HCT116 (cell line): ENCODE measurements at regions not wholly inside any gene's neighbourhood (a gene's known extent, or its start where the extent isn't known, plus 50 kb on each side); places are given as distances from the start of the nearest gene placed in this dataset.

Experiments used
- ATAC-seq: fragments of 200-7000 bp; cut with Tn5 transposase; 2 replicates; pipeline ENCODE4 v1.9.1; 2020; ENCODE audit warnings: mild to moderate bottlenecking, moderate library complexity
- BruUV-seq: library from RNA; stranded (reverse); fragments of 400-500 nt; replicated peaks from 2 replicates; lab custom pipeline; 2021; lab: Mats Ljungman, UMichigan
- CTCF ChIA-PET: fragments of 300-600 bp; sonication (Branson Sonifier 250); formaldehyde crosslinking; loops from one replicate; lab custom pipeline; 2021; ENCODE audit warnings: antibody characterized with exemption; lab: Charles Lee
- POLR2A ChIA-PET: fragments of 300-600, 350-600 bp; sonication (Branson Sonifier 250); formaldehyde crosslinking; loops from one replicate; lab custom pipeline; 2021; ENCODE audit warnings: antibody characterized with exemption; lab: Charles Lee
- RAD21 ChIA-PET, 2 experiments: fragments of 300-600 bp; sonication (Branson Sonifier 250); formaldehyde crosslinking; loops; one replicate each; lab custom pipeline; 2023; ENCODE audit warnings: low total read pairs in 2 of 2; ENCODE audit not compliant: uncharacterized antibody in 2 of 2, unreplicated experiment in 2 of 2, low non-redundant PET in 1 of 2; lab: Charles Lee
- DNase-seq: peaks from one replicate; pipeline ENCODE4 v3.0.0-alpha.2; 2010; ENCODE audit warnings: low read depth, low spot score
- H2AFZ ChIP-seq: fragments of 200-600 bp; shearing (Covaris generic), sonication (generic); 2 replicates; pipeline ENCODE4 v1.6.1; 2017; ENCODE audit warnings: low read depth, mixed run types, mixed read lengths, antibody characterized with exemption, low read length; ENCODE audit not compliant: poor library complexity, severe bottlenecking
- H3K27ac ChIP-seq: 2 replicates; pipeline ENCODE4 v1.5.1; 2012; ENCODE audit warnings: low read depth, low read length
- H3K27me3 ChIP-seq: fragments of 200-600 bp; sonication (generic); 2 replicates; pipeline ENCODE4 v1.6.1; 2016; ENCODE audit warnings: mixed run types, low read length, mixed read lengths; ENCODE audit not compliant: insufficient read depth
- H3K36me3 ChIP-seq, 2 experiments: fragments of 200-500 bp in 1 of 2; fragments of 200-600 bp in 1 of 2; sonication (Bioruptor generic) in 1 of 2; sonication (generic) in 1 of 2; 2 replicates each; pipeline versions ENCODE4 v1.5.1 to v1.6.1; 2014 to 2016; ENCODE audit warnings: low read length in 2 of 2, inconsistent platforms in 1 of 2, mixed read lengths in 1 of 2, mixed run types in 1 of 2; ENCODE audit not compliant: insufficient read depth in 2 of 2, control insufficient read depth in 1 of 2
- H3K4me1 ChIP-seq, 2 experiments: fragments of 200-600 bp in 1 of 2; sonication (generic) in 1 of 2; 2 replicates each; pipeline versions ENCODE4 v1.5.1 to v1.6.1; 2012 to 2017; ENCODE audit warnings: low read length in 2 of 2, inconsistent platforms in 1 of 2, mild to moderate bottlenecking in 1 of 2, mixed read lengths in 1 of 2, mixed run types in 1 of 2, moderate library complexity in 1 of 2; ENCODE audit not compliant: insufficient read depth in 2 of 2, control insufficient read depth in 1 of 2
- H3K4me2 ChIP-seq: fragments of 200-600 bp; sonication (generic); 2 replicates; pipeline ENCODE4 v1.6.1; 2017; ENCODE audit warnings: mixed run types, low read length, mixed read lengths
- H3K4me3 ChIP-seq, 2 experiments: fragments of 200-600 bp in 1 of 2; sonication (generic) in 1 of 2; replicated peaks in 1 of 2; 2 replicates each; pipeline ENCODE4 v1.5.1; 2011 to 2016; ENCODE audit warnings: low read length in 2 of 2, control low read depth in 1 of 2, low read depth in 1 of 2, mild to moderate bottlenecking in 1 of 2, mixed read lengths in 1 of 2, mixed run types in 1 of 2
- H3K79me2 ChIP-seq: fragments of 200-600 bp; sonication (generic); 2 replicates; pipeline ENCODE4 v1.6.1; 2017; ENCODE audit warnings: mild to moderate bottlenecking, mixed run types, low read length, moderate library complexity, mixed read lengths; ENCODE audit not compliant: insufficient read depth
- H3K9ac ChIP-seq: fragments of 200-600 bp; sonication (generic); 2 replicates; pipeline ENCODE4 v1.6.1; 2016; ENCODE audit warnings: low read length, mixed read lengths
- H3K9me2 ChIP-seq: fragments of 200-600 bp; sonication (generic), shearing (Covaris generic); 2 replicates; pipeline ENCODE4 v1.6.1; 2017; ENCODE audit warnings: mixed run types, mild to moderate bottlenecking, moderate library complexity; ENCODE audit not compliant: insufficient read depth
- H3K9me3 ChIP-seq, 2 experiments: fragments of 200-500 bp in 1 of 2; fragments of 200-600 bp in 1 of 2; sonication (Bioruptor generic) in 1 of 2; sonication (generic) in 1 of 2; 2 replicates each; pipeline ENCODE4 v1.6.1; 2014 to 2017; ENCODE audit warnings: low read length in 2 of 2, mixed read lengths in 2 of 2, inconsistent platforms in 1 of 2, low read depth in 1 of 2, mild to moderate bottlenecking in 1 of 2, mixed run types in 1 of 2, moderate library complexity in 1 of 2; ENCODE audit not compliant: control insufficient read depth in 1 of 2, insufficient read depth in 1 of 2
- H4K20me1 ChIP-seq: fragments of 200-600 bp; sonication (generic), shearing (Covaris generic); 2 replicates; pipeline ENCODE4 v1.6.1; 2017; ENCODE audit warnings: mixed run types, mild to moderate bottlenecking, moderate library complexity; ENCODE audit not compliant: insufficient read depth
- CEBPB ChIP-seq: IDR thresholded peaks from 2 replicates; pipeline ENCODE4 v1.6.1; 2012; ENCODE audit warnings: low read depth
- CTCF ChIP-seq, 3 experiments: fragments of 200-600 bp in 1 of 3; sonication (generic) in 1 of 3; IDR thresholded peaks in 2 of 3; conservative IDR thresholded peaks in 1 of 3; 2 replicates each; pipeline ENCODE4 v1.5.1; 2012 to 2017; ENCODE audit warnings: low read depth in 2 of 3, low read length in 2 of 3, antibody characterized with exemption in 1 of 3, borderline replicate concordance in 1 of 3, control low read depth in 1 of 3, mild to moderate bottlenecking in 1 of 3, mixed read lengths in 1 of 3, mixed run types in 1 of 3, moderate library complexity in 1 of 3; ENCODE audit not compliant: insufficient read depth in 1 of 3
- ELF1 ChIP-seq: IDR thresholded peaks from 2 replicates; pipeline ENCODE4 v1.6.1; 2012; ENCODE audit warnings: low read depth, borderline replicate concordance
- EZH2phosphoT487 ChIP-seq: fragments of 200-600 bp; IDR thresholded peaks from 2 replicates; pipeline ENCODE4 v1.6.1; 2018; ENCODE audit warnings: antibody characterized with exemption, borderline replicate concordance
- RAD21 ChIP-seq: IDR thresholded peaks from 2 replicates; pipeline ENCODE4 v1.6.1; 2012; ENCODE audit warnings: low read depth, mild to moderate bottlenecking
- REST ChIP-seq: IDR thresholded peaks from 2 replicates; pipeline ENCODE4 v1.6.1; 2012; ENCODE audit warnings: low read depth
- ZBTB33 ChIP-seq: IDR thresholded peaks from 2 replicates; pipeline ENCODE4 v1.6.1; 2011; ENCODE audit warnings: mild to moderate bottlenecking, low read length, moderate library complexity; ENCODE audit not compliant: insufficient replicate concordance; ENCODE audit errors: extremely low read depth
- intact Hi-C: fragments of 100-400 bp; cut with micrococcal nuclease; formaldehyde crosslinking; loops from 2 replicates; pipeline ENCODE4 v1.10.0; 2022

- Histone ChIP-seq H3K9me3 (no peaks in the 10 kb centered on the region), H4K20me1 (no peaks in the 10 kb centered on the region), H3K4me2 (no peak overlapping the region), H2AFZ (no peak overlapping the region), H3K9ac (no peak overlapping the region), H3K27me3 (no peaks in the 10 kb centered on the region), H3K79me2 (no peaks in the 10 kb centered on the region), H3K9me2 (no peaks in the 10 kb centered on the region), H3K27ac (no peak overlapping the region), H3K4me3 (no peak overlapping the region), H3K36me3 (no peaks in the 10 kb centered on the region), H3K4me1 (no peaks in the 10 kb centered on the region)
- ChIA-PET POLR2A (no interaction called here), RAD21 (no interaction called here), CTCF (no interaction called here)
- TF ChIP-seq CTCF (IDR thresholded peaks at IDR 0.05 in 2 of 3, conservative IDR thresholded peaks at IDR 0.05 in 1 of 3; ENCODE audit: borderline replicate concordance in 1 of 3, insufficient read depth in 1 of 3, low read depth in 2 of 3, low read length in 2 of 3) (no peak), CEBPB (no peak), RAD21 (no peak), ZBTB33 (no peak), EZH2phosphoT487 (no peak), REST (no peak), ELF1 (no peak)
- no TSS peak for BruUV-seq
- intact Hi-C loops: no loop called here
- ATAC-seq (no peak), DNase-seq (no peak)
Measured at GRCh38 chr2:138177693-138178092, 213.4 kb downstream of the HNMT start.
